Activated CD4-positive, alpha-beta T cell treated with anti-CD3 and anti-CD28 coated beads, Interleukin-2, amount 50 U/mL, for 48 hours (primary cell): ENCODE measurements at regions not wholly inside any gene's neighbourhood (a gene's known extent, or its start where the extent isn't known, plus 50 kb on each side); places are given as distances from the start of the nearest gene placed in this dataset.
"Not testable (repeated sequence)": the region's sequence is repeated elsewhere in the genome, so short reads cannot be mapped to it uniquely, and the experiment has no call there.

Source experiments
- DNase-seq, 2 experiments: peaks; one replicate each; pipeline ENCODE4 v3.0.0-alpha.2; 2020

DNA sequence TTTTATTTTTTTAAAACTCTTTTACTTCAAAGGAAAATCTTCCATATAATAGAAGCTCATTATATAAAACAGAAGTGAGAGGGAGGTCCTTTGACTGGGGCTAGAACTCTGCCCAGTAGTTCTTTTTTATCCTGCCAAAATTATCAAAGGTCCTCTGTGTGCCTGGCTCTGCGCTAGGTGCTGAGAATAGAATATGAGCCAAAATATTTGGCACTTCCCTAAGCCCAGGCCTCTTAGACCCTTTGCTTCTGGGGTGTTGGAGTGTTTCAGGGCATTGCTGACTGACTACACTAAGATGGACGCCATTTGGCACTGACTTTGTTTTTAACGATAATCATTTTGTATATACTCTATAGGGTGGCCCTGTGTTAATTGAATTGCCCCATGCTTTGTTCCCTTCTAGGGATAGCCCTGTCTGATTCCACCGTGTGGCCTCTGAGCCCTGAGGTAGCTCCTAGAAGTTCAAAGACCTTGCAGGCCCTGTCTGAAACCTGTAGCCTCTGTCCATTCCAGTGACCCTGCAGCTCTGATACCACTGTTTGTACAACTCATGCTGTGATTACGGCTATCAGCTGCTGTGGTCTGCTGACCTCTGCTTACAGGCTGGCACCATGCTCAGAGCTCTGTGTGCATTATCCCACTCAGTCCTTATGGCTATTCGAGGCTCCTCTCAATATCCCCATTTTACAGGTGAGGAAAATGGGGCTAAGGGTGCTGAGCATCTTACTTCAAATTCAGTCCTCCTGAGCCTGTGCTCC lies 84.3 kb upstream of the SHB start:
- no peak for DNase-seq

DNA sequence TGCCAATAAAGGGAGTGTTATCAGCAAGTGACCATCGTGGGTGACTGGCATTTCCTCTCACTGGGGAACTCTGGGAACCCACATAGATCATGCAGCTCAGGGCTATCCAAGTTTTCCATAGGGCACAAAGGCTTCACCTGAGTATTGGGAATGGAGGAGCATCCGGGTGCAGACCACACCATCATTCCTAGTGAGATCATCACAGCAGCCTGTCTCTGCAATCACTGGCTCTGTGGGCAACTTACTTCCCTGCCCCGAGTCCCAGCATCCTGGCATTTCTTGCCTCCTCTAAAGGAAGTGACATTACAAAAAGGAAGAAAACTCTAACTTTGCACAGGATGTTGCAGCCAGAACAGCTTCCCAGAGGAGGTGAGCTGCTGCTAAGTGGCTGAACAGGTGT lies 80.6 kb upstream of the SHB start:
- no peak for DNase-seq

DNA sequence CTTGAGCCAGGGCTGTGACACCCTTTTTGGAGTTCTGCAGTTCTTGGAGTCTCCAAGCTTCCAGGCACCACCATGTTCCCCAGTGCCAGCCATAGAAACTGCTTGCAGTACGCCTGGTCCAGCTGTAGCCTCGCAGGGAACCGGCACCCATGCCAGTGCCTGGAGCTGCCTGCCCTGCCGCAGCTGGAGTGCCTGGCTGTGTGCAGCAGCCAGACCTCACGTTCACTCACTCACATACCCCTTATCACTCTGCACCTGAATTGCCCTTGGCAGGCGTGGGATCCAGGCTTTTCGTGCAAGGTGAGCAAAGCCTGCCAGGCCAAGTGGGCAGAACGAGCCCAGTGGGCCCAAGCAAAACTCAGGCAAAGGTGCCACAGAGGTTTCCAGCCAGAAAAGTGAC lies 77.8 kb upstream of the SHB start:
- DNase-seq, result no peak

DNA sequence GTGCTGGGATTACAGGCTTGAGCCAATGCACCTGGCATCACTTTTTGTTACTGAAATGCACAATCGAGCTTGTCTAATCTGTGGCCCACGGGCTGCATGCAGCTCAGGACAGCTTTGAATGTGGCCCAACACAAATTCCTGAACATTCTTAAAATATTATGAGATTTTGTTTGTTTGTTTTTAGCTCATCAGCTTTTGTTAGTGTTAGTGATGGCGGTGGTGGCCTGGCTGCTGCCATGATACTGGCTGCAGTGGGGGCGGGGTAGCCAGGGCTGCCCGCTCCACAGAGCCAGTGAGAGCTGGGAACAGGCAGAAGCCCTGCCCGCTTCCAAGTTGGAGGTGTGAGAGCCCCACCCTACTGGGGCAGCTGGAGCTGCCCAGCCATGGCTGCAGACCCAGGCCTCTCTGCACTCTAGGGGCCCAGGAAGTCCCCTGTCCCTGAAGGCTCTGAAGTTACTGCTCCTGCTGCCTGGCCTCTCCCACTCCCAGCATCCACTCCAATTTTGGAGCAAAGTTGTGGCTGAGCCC lies 76.6 kb upstream of the SHB start:
- DNase-seq, result no peak

DNA sequence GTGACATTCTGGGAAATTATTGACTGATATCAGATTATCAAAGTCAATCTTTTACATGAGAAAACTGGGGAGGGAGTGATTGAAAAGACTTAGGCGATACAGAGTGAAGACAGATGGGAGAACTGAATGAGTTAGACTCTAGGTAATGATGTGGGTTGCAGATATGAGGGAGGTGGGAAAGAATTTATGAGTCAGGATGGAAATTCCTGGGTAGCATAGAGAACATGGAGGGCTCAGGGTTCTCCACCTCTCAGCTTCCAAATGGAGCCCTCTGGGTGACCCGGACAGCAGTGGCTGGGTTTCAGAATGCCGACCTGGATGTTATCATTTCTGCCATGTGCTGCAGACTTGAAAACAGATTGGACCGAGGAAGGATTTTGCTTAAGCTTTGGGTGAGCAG lies 75.4 kb upstream of the SHB start:
- no peak for DNase-seq

DNA sequence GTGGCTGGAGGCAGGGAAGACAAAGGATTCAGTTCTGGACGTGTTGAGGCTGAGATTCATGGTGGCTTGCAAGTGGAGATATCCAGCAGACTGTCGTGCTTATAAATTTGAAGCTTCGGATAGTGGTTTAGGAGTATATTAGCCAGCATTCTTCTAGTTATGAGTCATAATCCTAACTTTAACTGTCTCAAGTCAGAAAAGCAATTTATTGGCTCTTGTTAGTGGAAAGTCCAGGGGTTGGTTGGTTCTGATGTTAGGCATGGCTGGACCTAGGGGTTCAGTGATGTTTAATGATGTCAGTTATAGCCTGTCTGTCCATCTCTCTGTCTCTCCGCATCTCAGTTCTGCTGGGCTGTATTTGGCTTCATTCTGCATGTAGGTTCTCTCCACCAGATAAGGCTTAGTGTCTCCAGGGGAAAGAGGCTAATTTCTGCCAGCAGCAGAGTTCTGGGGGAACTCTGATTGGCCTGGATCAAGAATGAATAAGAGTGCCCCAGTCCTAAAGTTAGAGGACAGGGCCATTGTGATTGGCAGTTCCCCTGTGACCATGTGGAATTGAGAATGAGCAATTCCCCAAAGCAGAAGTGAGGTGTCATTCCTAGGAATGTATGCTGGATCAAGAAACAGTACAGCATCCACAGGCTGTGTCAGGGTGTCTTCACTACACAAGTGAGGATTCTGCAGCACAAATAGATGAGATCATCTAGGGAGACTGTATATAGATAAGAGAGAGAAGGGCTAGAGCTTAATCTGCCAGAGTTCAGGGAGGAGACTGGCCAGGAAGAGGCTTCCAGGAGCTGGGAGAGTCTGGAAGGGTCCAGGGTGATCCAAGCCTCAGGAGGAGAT lies 72.9 kb upstream of the SHB start:
- DNase-seq, result no peak

DNA sequence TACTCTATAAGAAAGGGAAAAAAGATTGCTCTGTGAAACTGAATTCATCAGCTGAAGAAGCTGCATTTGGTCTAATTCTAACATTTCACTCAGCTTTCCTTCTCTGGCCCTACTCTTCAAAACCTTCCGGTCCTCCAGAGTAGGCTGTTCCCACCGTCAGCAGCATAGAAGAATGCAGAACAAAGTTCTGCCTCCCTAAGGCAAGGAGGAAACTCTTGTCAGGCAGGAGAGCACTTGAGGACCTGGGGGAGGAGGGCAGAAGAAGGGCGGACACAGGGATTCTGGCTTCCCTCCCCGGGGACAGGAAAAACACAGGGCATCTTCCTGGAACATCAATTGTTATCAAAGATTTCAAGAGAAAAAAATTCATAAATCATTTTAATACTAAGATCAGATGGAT lies 69.2 kb upstream of the SHB start:
- DNase-seq, result no peak

DNA sequence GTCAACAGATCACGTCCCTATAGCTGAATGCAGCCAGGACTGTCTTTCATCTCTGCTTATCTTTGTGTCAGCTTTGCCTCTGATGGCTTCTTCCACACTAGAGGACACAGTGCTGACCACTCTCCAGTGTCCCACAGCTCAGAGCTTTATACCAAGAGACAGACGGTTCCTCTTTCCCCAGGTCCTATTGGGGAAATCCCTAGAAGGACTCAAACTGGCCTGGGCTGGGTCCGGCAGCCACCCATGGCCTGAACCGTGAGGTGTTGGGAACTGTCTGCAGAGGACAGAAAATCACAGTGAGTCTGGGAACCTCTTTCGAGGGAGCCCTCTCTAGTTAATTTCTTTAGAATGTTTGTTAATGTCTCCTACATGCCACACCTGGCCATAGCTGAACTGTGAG lies 68.3 kb upstream of the SHB start:
- no peak for DNase-seq

DNA sequence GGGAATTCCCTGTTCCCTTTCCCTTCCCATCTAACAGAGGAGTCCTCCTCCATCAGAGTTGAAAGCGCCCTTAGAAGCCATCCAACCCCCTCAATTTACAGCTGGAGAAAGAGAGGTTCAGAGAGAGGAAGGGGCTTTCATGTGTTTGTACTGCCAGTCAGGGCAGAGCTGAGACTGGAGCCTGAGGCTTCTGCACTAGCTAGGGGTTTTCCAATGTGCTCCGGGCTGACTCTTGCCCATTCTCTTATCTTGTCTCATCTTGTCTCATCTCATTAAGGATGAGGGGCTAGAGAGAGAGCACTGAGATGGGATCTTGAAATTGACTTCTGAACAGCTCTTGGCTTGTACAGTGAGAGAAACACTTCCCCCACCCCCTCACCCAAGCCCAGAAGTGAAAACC lies 67.4 kb upstream of the SHB start:
- no peak for DNase-seq

DNA sequence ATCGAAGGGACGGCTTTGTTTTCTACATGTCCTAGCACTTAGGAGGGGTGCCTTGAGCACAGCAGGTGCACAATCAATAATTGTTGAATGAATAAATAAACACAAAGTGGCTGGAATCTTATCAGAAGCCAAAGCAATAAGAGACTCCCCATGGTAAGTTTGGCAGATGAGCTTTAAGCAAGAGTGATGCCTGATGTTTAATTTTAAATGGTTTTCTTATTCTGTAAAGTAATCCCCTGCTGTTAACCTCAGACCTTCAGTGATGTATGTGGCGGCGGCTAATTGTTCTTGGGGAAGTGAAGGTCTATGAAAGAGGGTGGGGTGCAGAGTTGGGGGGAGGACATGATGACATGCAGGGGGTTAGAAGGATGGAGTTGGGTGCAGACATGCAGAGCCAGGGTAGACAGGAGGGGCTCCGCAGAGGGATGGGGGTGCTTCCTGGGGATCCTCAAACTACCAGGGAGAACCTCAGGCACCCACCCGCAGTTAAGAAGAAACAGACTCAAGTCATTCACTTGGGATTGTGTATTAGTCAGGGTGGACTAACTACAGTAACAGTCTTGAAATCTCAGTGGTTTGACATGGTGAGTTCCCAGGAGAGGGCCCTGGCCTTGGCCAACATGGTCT lies 65.7 kb upstream of the SHB start:
- DNase-seq, result no peak

DNA sequence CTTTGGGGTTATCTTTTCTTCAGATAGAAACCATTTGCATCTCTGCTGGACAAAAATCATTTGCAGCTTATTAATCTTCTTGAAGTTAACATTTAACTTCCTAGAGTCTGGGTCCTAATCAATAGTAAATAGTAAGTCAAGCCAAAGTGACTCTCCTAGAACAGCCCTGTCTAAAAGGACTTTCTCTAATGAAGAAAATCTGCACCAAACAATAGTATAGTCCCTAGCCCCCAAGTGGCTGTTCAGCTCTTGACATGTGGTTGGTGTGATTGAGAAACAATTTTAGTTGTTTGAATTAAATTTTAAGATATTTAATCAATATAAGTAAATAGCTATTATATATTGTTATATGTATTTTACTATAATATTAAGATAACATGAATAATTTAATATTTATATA lies 64.6 kb upstream of the SHB start:
- no peak for DNase-seq

DNA sequence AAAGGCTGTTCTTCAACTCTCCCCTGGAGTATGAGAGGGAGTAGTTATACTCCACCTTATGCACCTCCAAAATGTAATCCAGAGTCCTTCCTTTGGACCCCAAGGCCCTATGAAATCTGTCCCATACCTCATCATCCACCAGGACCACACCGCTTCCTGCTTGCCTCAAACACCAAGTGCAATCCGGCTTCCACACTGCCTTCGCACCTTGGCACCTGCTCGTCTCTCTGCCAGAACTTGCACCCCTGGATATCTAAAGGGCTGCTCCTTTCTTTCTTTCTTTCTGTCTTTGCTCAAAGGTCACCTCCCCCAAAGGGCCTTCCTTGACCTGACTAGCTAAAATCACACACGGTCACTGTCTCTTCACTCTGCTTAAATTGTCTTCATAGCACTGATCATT lies 63.9 kb upstream of the SHB start:
- no peak for DNase-seq

DNA sequence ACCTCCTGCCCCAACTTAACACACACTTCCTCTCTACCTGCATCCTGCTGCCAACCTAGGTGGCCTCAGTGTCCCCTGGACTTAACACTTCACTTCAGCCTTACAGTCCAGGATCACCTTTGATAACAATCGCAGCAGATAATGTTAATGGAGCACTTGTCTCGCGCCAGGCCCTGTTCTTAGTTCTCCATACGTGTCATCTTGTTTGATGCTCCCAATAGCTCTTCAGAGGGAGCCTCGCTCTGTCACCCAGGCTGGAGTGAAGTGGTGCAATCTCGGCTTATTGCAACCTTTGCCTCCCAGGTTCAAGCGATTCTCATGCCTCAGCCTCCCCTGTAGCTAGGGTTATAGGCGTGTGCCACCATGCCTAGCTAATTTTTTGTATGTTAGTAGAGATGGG lies 62.7 kb upstream of the SHB start:
- no peak for DNase-seq

DNA sequence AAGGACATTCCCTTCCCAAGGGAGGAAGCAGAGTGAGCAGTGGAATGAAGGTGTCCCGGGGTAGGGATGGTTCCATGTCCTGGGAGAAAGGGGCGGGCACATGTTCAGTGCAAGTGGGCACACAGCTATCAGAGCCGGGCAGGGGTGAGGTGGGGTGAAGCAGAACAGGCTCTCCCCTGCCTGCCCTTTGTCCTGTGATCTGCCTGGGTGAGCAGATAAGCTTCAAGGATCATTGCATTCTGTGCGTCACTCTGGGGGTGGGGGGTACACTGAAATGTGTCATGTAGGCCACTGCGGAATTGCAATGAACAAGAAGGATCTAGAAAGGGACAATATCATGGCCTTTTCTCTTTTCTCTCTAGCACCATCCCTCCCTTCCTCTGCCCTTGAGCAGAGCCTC lies 61.7 kb upstream of the SHB start:
- no peak for DNase-seq

DNA sequence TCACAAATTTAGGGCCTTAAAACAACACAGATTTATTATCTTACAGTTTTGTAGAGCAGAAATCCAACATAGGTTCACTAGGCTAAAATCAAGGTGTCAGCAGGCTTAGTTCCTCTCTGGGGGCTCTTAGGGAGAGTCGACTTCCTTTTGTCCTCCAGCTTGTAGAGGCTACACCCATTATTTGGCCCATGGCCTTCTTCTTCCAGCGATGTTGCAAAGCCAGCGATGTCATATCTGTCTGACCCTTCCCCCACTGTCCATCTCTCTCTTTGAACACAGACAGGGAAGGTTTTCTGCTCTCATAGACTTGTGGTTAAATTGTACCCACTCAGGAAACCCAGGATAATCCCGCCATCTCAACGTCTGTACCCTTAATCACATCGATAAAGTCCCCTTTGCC lies 60.3 kb upstream of the SHB start:
- no peak for DNase-seq

DNA sequence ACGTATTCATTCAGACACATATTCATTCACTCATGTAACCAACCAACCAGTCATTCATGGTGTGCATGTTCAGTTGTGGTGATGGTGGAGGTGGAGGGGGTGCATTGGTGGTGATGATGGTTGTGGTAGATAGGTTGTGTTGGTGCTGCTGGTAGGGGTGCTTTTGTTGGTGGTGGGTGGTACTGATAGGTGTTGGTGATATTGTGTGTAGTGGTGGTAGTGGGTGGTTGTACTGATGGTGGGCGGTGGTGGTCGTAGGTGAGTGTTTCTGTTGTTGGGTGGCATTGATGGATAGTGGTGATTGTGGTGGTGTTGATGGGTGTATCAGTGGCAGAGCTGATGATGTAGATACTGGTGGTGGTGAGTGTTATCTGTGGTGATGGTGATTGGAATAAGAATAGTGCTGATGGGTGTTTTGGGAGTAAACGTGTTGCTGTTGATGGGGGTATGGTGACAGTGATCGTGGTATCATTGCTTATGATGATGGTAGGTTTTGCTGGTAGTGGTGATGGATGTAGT lies 59.8 kb upstream of the SHB start:
- DNase-seq, result no peak

DNA sequence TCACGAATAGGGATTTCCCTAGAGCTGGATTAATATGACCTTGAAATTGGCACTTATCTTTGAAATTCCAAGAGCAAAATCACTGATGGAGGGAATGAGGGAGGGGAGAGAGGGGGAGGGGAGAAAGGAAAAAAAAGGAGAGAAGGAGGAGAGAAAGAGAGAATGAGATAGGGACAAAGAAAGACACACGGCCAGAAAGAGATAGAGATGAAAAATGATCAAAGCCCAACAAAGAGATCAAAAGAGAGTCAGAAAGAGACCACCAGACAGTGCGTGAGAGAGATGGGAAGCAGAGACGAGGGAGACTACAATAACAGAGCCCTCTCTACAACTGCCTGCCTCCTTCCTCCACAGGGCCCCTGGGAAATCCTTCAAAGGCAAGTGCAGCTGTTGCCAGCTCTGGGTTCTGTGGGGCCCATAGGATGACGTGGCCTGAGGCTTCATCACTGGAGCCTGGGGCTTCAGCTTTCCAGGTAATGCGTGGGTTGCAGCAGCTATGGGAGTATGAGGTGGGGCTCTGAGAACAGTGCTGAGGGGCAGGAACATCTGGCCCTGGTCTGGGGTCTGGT lies 58.3 kb upstream of the SHB start:
- DNase-seq, result no peak

DNA sequence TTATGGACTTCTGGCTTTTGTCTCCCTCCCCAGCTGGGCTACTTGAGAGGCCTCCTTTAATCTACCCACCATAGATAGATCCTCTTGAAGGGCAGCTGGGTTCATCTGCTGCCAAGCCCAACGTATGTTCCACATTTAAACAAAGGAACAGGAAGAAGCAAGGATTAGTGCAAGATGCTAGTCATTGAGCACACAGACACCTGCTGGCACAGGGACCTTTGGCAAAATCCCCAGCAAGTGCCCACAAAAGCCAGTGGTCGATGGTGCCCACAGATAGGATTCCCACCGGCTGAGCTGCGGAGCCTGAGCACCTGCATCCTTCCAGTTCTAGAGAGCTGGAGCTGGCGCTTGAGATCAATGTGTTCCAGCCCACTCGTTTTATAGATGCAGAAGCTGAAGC lies 57.7 kb upstream of the SHB start:
- DNase-seq, result no peak

DNA sequence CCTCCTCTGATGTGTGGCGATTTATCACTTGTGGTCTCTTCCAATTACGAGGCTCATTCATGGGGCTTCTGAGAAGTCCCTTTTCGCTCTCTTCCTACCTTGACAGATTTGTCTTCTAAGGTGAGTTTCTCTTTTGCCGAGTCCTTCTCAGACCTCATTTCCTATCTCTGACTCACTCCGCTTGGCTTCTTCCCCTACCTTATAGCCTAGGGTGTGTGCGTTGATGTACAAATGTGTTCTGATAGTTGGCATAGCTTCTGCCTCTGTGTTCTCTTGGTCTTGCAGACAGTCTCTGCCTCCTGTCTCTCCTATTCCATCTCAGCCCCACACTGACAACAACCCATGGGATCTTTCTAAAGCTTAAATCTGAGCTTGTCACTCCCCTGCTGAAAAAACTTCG lies 56.9 kb upstream of the SHB start:
- DNase-seq, result no peak

DNA sequence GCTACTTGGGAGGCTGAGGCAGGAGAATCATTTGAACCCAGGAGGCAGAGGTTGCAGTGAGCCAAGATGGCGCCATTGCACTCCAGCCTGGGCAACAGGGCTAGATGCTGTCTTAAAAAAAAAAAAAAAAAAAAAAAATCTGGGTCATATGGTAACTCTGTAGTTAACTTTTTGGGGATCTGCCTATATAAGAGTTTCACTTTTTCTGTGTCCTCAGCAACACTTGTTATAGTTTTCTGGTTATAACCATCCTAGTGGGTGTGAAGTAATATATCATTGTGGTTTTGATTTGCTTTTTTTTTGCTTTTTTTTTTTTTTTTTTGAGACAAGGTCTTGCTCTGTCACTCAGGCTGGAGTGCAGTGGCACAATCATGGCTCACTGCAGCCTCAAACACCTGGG lies 54.3 kb upstream of the SHB start:
- DNase-seq, result not testable (repeated sequence)

DNA sequence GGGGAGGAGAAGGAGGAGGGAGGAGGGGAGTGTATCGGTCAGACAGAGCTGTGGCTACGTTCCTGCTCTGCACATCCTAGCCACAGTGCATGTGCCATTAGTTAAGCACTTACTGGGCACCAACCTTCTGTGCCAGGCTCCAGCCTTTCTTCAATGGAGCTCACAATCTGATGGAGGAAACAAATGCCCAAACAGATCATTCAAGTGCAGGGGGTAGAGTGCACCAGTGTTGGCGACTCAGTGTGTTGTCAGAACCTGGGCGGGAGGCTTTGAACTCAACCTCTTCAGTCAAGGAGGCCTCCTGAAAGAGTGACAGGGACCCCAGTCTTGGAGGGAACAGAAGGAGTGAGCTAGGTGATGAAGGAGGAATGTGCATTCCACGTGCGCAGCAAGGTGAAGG lies 51.9 kb upstream of the SHB start:
- no peak for DNase-seq

DNA sequence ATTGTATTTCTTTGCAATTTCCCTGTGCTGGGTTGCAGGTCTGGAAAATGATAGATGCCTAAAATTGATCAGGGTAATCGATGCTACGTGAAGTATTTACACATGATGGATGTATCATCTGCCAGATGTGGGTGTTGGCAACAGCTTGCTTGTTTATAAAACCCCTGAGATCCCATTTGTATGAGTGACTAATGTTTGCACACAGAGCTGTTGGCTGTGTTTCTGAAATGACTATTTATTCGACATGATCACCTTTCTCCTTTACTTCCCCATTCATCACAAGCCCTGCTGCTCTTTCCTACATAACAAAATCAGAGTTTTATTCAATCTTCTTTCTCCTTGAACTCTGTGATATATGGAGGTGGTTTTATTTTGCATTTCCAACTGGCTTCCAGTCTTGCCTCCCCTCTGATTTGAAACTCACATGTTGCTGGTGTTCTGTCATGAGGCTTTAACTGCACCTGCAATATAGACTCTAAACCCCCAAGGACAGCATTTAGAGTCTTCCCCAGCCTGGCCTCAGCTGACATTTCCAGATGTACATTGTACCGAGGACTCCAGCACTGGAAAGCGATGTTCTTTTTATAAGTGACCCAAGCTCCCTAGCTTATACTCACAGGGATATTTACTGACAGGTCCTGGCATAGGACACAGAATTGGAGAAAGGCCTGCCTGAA lies 50.7 kb upstream of the SHB start:
- no peak for DNase-seq
